Embryonic facial prominence (tissue), 1 donor: ENCODE measurements at regions not wholly inside any gene's neighbourhood (a gene's known extent, or its start where the extent isn't known, plus 50 kb on each side); places are given as distances from the start of the nearest gene placed in this dataset.

Experiments used
- DNase-seq: peaks from one replicate; pipeline ENCODE4 v3.0.0-alpha.2; 2016; ENCODE audit errors: extremely low spot score

- no peak for DNase-seq
Measured at GRCh38 chr22:48842976-48843375, 984.7 kb downstream of the BRD1 start.

- no peak for DNase-seq
Measured at GRCh38 chr22:48842583-48842945, 985.1 kb downstream of the BRD1 start.

GRCh38 chr22:48841881-48842582 is 985.6 kb downstream of the BRD1 start:
- DNase-seq: no peak

- DNase-seq: no peak
Measured at GRCh38 chr22:48840112-48840949, 987.3 kb downstream of the BRD1 start.

GRCh38 chr22:48838846-48839730 is 988.6 kb downstream of the BRD1 start:
- DNase-seq: no peak

- no peak for DNase-seq
Measured at GRCh38 chr22:48838376-48838775, 989.3 kb downstream of the BRD1 start.

- DNase-seq: no peak
Measured at GRCh38 chr22:48837341-48837935, 990.2 kb downstream of the BRD1 start.

- DNase-seq: no peak
Measured at GRCh38 chr22:48836673-48837340, 990.9 kb downstream of the BRD1 start.

- no peak for DNase-seq
Measured at GRCh38 chr22:48835857-48836672, 991.6 kb downstream of the BRD1 start.

- DNase-seq: no peak
Measured at GRCh38 chr22:48835364-48835763, 992.3 kb downstream of the BRD1 start.

- no peak for DNase-seq
Measured at GRCh38 chr22:48834404-48834803, 993.3 kb downstream of the BRD1 start.

- DNase-seq: no peak
Measured at GRCh38 chr22:48832592-48832991, 995.1 kb downstream of the BRD1 start.

- no peak for DNase-seq
Measured at GRCh38 chr22:48829908-48830307, 997.8 kb downstream of the BRD1 start.

GRCh38 chr22:48828688-48829087 is 999.0 kb downstream of the BRD1 start:
- DNase-seq: no peak

- DNase-seq: no peak
Measured at GRCh38 chr22:48827904-48828555, 999.6 kb downstream of the BRD1 start.

- no peak for DNase-seq
Measured at GRCh38 chr22:48827268-48827846, 1000.3 kb downstream of the BRD1 start.

GRCh38 chr22:48826546-48826945 is 1001.1 kb downstream of the BRD1 start:
- no peak for DNase-seq

- no peak for DNase-seq
Measured at GRCh38 chr22:48825802-48826520, 1001.7 kb downstream of the BRD1 start.
